ENCODE measurements at regions not wholly inside any gene's neighbourhood (a gene's known extent, or its start where the extent isn't known, plus 50 kb on each side); places are given as distances from the start of the nearest gene placed in this dataset.

- H3K4me3 ChIP-seq (ENCODE audit: low read depth, low read length) = no peak overlapping the region
- no peak for DNase-seq (ENCODE audit: low read depth)
- TF ChIP-seq CTCF (conservative IDR thresholded peaks at IDR 0.05; ENCODE audit: low read depth, low read length) = no peak
These were observed 441.7 kb upstream of the SOX11 start for GRCh38 chr2:5250482-5250881.

- H3K4me3 ChIP-seq (ENCODE audit: low read depth, low read length) = no peak overlapping the region
- no peak for DNase-seq (ENCODE audit: low read depth)
- no peak for TF ChIP-seq CTCF (conservative IDR thresholded peaks at IDR 0.05; ENCODE audit: low read depth, low read length)
These were observed 438.9 kb upstream of the SOX11 start for GRCh38 chr2:5253263-5253662.

- no peak for DNase-seq (ENCODE audit: low read depth)
- H3K4me3 ChIP-seq (ENCODE audit: low read depth, low read length) = no peak overlapping the region
- TF ChIP-seq CTCF (conservative IDR thresholded peaks at IDR 0.05; ENCODE audit: low read depth, low read length) = no peak
These were observed 437.3 kb upstream of the SOX11 start for GRCh38 chr2:5254791-5255332.

GRCh38 chr2:5263291-5263690, 428.9 kb upstream of the SOX11 start:
- TF ChIP-seq CTCF (conservative IDR thresholded peaks at IDR 0.05; ENCODE audit: low read depth, low read length) = no peak
- no peak for DNase-seq (ENCODE audit: low read depth)
- H3K4me3 ChIP-seq (ENCODE audit: low read depth, low read length) = no peak overlapping the region

GRCh38 chr2:5264361-5264760, 427.8 kb upstream of the SOX11 start:
- no peak overlapping the region for H3K4me3 ChIP-seq (ENCODE audit: low read depth, low read length)

GRCh38 chr2:5285061-5285460, 407.1 kb upstream of the SOX11 start:
- no peak for TF ChIP-seq CTCF (conservative IDR thresholded peaks at IDR 0.05; ENCODE audit: low read depth, low read length)
- DNase-seq (ENCODE audit: low read depth) = no peak
- no peak overlapping the region for H3K4me3 ChIP-seq (ENCODE audit: low read depth, low read length)

More at GRCh38 chr2:5264361-5264760, 427.8 kb upstream of the SOX11 start:
- TF ChIP-seq CTCF (conservative IDR thresholded peaks at IDR 0.05; ENCODE audit: low read depth, low read length) = no peak
- no peak for DNase-seq (ENCODE audit: low read depth)
